Testis (tissue), 2 donors: ENCODE measurements at regions not wholly inside any gene's neighbourhood (a gene's known extent, or its start where the extent isn't known, plus 50 kb on each side); places are given as distances from the start of the nearest gene placed in this dataset.

Experiments used
- CTCF ChIP-seq, 3 experiments: fragments of 450-650 bp in 2 of 3; fragments of 200-600 bp in 1 of 3; sonication (generic) in 1 of 3; IDR thresholded peaks; one replicate each; pipeline ENCODE4 v1.5.1; 2016 to 2019; ENCODE audit warnings: antibody characterized with exemption in 3 of 3, mild to moderate bottlenecking in 2 of 3, moderate library complexity in 1 of 3
- POLR2A ChIP-seq: fragments of 450-650 bp; IDR thresholded peaks from one replicate; pipeline ENCODE4 v1.6.1; 2017; ENCODE audit warnings: antibody characterized with exemption, mild to moderate bottlenecking, moderate library complexity

- TF ChIP-seq CTCF (IDR thresholded peaks at IDR 0.05): no peak
- TF ChIP-seq POLR2A: no peak
These were observed 111.8 kb upstream of the NTRK2 start for GRCh38 chr9:84557751-84558150.
